Testis (tissue), 2 donors: ENCODE measurements at regions not wholly inside any gene's neighbourhood (a gene's known extent, or its start where the extent isn't known, plus 50 kb on each side); places are given as distances from the start of the nearest gene placed in this dataset.

Experiments
- DNase-seq: peaks from one replicate; pipeline ENCODE4 v3.0.0-alpha.2; 2019
- H3K27ac ChIP-seq, 2 donors: fragments of 200-600 bp; sonication (generic); one replicate each; pipeline ENCODE4 v1.5.1; 2019
- H3K27me3 ChIP-seq: fragments of 200-600 bp; sonication (generic); one replicate; pipeline ENCODE4 v1.5.1; 2019
- H3K36me3 ChIP-seq: fragments of 200-600 bp; sonication (generic); one replicate; pipeline ENCODE4 v1.5.1; 2017; ENCODE audit warnings: low read depth; ENCODE audit errors: missing control alignments
- H3K4me1 ChIP-seq: fragments of 200-600 bp; sonication (generic); one replicate; pipeline ENCODE4 v1.5.1; 2019
- H3K4me3 ChIP-seq, 2 donors: fragments of 200-600 bp; sonication (generic); one replicate each; pipeline ENCODE4 v1.5.1; 2017 to 2019
- H3K9me3 ChIP-seq: fragments of 200-600 bp; sonication (generic); one replicate; pipeline ENCODE4 v1.5.1; 2017
- CTCF ChIP-seq, 3 experiments: fragments of 450-650 bp in 2 of 3; fragments of 200-600 bp in 1 of 3; sonication (generic) in 1 of 3; IDR thresholded peaks; one replicate each; pipeline ENCODE4 v1.5.1; 2016 to 2019; ENCODE audit warnings: antibody characterized with exemption in 3 of 3, mild to moderate bottlenecking in 2 of 3, moderate library complexity in 1 of 3
- POLR2A ChIP-seq: fragments of 450-650 bp; IDR thresholded peaks from one replicate; pipeline ENCODE4 v1.6.1; 2017; ENCODE audit warnings: antibody characterized with exemption, mild to moderate bottlenecking, moderate library complexity
- WGBS, 2 donors: methylation state at CpG; one replicate each; pipeline ENCODE4 v1.1.5; 2018; 5-methylcytosine and 5-hydroxymethylcytosine counted together
- intact Hi-C: fragments of 100-400 bp; cut with DNase I; formaldehyde crosslinking; loops from one replicate; pipeline ENCODE4 v1.15.1; 2023; ENCODE audit warnings: low total_unique reads

GRCh38 chr5:3344671-3345070, 251.0 kb upstream of the IRX1 start:
- intact Hi-C loops, result no loop called here
- no peak for DNase-seq
- Histone ChIP-seq H3K4me3 (no peak overlapping the region), H3K36me3 (no peaks in the 10 kb centered on the region), H3K9me3 (no peaks in the 10 kb centered on the region), H3K27ac (no peak overlapping the region), H3K27me3 (no peaks in the 10 kb centered on the region), H3K4me1 (no peaks in the 10 kb centered on the region)
- 76 to 86% methylated on average over 10 to 11 of the region's 11 CpGs for WGBS, 2 donors
- TF ChIP-seq CTCF (IDR thresholded peaks at IDR 0.05) (no peak), POLR2A (no peak)

- Histone ChIP-seq H3K9me3 (no peaks in the 10 kb centered on the region), H3K4me1 (no peaks in the 10 kb centered on the region), H3K4me3 (no peak overlapping the region), H3K27me3 (no peaks in the 10 kb centered on the region), H3K27ac (no peak overlapping the region), H3K36me3 (no peaks in the 10 kb centered on the region)
- TF ChIP-seq POLR2A (no peak), CTCF (IDR thresholded peaks at IDR 0.05) (no peak)
- 88 to 91% methylated on average over 6 of the region's 6 CpGs for WGBS, 2 donors
- intact Hi-C loops, result no loop called here
- no peak for DNase-seq
Measured at GRCh38 chr5:3343911-3344310, 251.7 kb upstream of the IRX1 start.

DNA sequence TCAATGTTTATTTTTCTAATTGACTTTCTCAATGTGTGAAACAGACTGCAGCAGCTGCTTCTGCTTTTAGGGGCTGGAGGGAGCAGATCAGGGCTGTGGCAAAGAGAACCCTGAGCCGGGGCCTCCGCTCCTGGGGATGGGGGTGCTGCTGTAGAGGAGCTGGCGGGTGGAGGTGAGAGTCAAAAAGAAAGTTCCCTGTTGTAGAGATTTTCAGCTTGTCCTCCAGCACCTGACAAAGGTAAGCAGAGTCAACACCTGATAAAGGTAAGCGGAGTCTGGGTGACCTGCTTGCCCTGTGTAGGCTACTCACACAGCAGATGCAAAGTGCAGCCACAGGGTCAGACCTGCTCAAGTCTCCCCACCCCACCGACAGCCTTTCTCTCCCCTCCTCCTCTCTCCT, 252.4 kb upstream of the IRX1 start:
- WGBS, 2 donors, result 82 to 83% methylated on average over 5 of the region's 5 CpGs
- Histone ChIP-seq H3K9me3 (no peaks in the 10 kb centered on the region), H3K27me3 (no peaks in the 10 kb centered on the region), H3K36me3 (no peaks in the 10 kb centered on the region), H3K4me3 (no peak overlapping the region), H3K4me1 (no peaks in the 10 kb centered on the region), H3K27ac (no peak overlapping the region)
- intact Hi-C loops, result no loop called here
- DNase-seq, result no peak
- TF ChIP-seq CTCF (IDR thresholded peaks at IDR 0.05) (no peak), POLR2A (no peak)

- no peak for DNase-seq
- WGBS, 2 donors, result 90 to 96% methylated on average over 17 to 18 of the region's 18 CpGs
- Histone ChIP-seq H3K4me3 (no peak overlapping the region), H3K9me3 (no peaks in the 10 kb centered on the region), H3K4me1 (no peaks in the 10 kb centered on the region), H3K27me3 (no peaks in the 10 kb centered on the region), H3K36me3 (no peaks in the 10 kb centered on the region), H3K27ac (no peak overlapping the region)
- TF ChIP-seq CTCF (IDR thresholded peaks at IDR 0.05) (no peak), POLR2A (no peak)
- intact Hi-C loops, result no loop called here
Measured at GRCh38 chr5:3342271-3343100, 253.1 kb upstream of the IRX1 start.
